GM12872 (cell line): ENCODE measurements at regions not wholly inside any gene's neighbourhood (a gene's known extent, or its start where the extent isn't known, plus 50 kb on each side); places are given as distances from the start of the nearest gene placed in this dataset.

Source experiments
- TF ChIP-seq, protein P1 (sequence below): IDR thresholded peaks from 3 replicates; pipeline ENCODE4 v1.5.1; 2011; ENCODE audit warnings: low read depth, mild to moderate bottlenecking, low read length, moderate library complexity; ENCODE audit not compliant: insufficient read depth

DNA sequence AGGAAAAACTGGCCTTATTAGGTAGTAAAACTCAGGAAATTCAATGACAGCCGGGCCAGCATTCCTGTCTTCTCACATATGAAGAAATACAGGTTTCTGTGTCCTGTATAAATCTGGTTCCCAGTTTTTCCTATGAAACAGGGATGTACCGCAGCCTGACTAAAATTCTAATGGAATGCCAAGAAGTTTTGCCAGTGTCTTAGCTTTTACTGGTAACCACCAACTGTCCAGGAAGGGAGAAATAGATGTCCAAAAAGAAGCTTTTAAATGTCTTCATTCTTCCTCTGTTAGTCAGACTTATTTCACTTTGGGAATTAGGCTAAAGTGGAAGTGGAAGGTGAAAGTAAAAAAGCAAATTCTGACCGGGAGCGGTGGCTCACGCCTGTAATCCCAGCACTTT lies 108.0 kb upstream of the TBL1X start:
- TF ChIP-seq, protein P1, sequence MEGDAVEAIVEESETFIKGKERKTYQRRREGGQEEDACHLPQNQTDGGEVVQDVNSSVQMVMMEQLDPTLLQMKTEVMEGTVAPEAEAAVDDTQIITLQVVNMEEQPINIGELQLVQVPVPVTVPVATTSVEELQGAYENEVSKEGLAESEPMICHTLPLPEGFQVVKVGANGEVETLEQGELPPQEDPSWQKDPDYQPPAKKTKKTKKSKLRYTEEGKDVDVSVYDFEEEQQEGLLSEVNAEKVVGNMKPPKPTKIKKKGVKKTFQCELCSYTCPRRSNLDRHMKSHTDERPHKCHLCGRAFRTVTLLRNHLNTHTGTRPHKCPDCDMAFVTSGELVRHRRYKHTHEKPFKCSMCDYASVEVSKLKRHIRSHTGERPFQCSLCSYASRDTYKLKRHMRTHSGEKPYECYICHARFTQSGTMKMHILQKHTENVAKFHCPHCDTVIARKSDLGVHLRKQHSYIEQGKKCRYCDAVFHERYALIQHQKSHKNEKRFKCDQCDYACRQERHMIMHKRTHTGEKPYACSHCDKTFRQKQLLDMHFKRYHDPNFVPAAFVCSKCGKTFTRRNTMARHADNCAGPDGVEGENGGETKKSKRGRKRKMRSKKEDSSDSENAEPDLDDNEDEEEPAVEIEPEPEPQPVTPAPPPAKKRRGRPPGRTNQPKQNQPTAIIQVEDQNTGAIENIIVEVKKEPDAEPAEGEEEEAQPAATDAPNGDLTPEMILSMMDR = no peak

DNA sequence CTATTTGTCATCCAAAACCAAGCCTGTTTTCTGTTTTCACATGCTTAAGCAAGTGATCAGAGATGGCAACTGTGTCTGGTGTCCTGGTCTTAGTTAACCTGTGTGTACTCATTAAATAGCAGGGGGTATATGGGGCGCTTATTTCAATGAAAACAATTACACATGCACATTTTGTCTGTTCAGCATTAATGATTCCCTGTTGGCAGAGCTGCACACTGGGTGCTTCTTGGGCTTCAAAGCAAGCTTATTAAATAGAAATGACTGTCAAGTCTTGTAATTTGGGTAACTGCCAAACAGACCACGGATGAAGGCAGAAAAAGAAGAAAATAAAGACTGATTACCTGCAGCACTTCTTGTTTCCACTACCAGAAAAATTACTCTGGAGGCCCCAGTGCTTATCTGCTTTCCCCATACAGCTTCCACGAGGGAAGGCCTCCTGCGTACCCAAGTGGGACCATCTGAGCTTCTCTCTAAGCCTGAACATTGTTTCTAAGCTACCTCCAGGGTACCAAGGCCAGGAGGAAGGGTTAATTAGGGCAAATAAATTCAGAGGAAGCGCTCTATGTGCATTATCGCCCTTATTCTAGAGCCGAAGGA lies 107.2 kb upstream of the TBL1X start:
- TF ChIP-seq, protein P1 = no peak

DNA sequence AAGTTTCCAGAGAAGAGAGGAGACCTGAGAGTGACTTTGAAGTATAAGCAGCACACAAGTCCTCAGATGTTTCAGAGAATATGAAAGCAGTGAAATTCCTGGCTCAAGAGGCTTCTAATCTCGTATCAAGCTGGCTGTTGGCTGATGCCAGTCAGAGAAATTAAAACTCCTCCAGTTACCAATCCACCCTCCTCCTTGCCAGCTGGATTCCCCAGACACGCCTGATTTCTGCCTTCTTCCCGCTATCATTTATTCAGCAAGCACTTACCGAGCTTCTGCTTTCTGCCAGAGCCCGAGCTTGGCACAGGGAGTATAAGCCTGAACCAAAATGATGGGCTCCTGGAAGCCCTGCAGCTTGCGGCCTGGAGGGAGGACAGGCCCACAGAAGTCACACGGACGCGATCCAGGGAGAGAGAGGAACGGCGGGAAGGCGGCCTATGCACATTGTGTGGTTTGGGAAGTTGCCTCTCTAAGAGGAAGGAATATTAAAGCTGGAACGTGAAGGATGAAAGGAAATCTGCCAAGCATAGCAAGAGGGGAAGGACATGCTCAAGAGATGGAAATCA lies 102.4 kb upstream of the TBL1X start:
- TF ChIP-seq, protein P1 = no peak

DNA sequence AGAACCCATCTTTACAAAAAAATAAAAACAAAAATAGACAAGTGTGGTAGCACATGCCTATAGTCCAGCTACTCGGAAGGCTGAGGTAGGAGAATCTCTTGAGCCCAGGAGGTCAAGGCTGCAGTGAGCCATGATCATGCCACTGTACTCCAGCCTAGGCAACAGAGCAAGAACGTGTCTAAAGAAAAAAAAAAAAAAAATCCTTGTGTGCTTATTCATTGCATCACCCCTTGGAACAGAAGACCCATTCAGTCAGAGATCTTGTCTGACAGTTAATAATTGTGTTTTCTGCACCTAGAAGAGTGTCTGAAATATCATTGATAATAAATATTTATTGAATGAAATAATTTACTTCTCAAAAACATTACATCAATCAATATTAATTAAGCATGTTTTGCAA lies 97.4 kb upstream of the TBL1X start:
- TF ChIP-seq, protein P1 = no peak

DNA sequence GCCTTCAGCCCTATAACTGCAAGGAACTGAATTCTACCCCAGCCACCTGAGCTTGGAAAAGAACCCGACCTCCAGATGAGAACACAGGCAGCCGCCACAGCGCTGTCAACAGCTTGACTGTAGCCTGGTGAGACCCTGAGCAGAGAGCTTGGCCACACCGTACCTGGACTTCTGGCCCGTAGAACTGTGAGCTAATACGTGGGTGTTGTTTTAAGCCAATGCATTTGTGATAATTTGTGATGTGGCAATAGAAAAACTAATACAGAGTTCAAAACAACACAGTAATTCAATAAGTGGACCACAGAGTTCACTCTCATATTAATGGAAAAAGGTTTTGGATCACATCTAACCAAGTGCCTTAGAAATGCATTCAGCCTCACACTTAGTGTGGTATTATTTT lies 96.6 kb upstream of the TBL1X start:
- TF ChIP-seq, protein P1 = no peak

DNA sequence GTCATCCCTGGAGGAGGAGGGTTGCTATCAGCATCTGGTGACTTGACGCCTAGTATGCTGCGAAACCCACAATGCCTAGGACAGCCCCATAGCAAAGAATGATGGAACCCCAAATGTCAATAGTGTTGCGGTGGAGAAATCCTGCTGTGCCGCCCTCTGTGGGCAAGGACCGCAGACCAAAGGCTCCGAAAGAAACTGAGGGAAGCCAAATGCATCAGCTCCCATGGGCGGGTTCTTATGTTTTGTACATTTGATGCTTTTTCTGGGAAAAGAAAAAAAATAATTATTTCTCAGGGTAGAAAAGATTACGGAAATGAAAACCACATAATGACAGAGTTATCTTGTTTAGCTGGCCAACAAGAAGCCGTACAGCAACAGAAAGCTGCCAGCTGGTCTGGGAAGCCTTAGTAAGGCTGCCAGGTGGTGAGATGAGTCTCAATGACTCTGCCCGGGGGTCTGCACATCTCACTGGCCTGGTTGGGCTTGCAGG lies 95.0 kb upstream of the TBL1X start:
- TF ChIP-seq, protein P1 = no peak

DNA sequence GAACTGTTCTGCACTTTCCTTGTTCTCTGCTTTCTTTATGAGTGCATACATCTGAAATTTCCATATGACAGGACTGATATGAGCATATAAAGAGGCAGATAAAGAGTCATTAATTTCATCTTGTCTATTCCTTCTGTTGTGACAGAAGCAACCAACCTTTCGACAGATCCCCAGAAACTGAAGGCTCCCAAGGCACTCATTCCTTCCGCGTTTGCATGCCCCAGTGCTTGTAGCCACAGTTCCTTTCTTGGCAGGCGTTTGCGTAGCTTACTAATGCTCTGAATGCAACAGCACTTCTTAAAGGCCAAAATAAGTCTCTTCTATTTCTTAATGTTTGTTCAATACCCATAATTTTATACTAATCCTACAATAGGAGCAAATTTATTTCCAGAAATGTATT lies 94.0 kb upstream of the TBL1X start:
- TF ChIP-seq, protein P1 = no peak
